DND-41 (cell line): ENCODE measurements at regions not wholly inside any gene's neighbourhood (a gene's known extent, or its start where the extent isn't known, plus 50 kb on each side); places are given as distances from the start of the nearest gene placed in this dataset.

ENCODE experiments used
- ATAC-seq: fragments of 200-7000 bp; cut with Tn5 transposase; 3 replicates; pipeline ENCODE4 v1.9.1; 2021; ENCODE audit warnings: low read depth; ENCODE audit not compliant: insufficient read depth
- DNase-seq: peaks from one replicate; pipeline ENCODE4 v3.0.0-alpha.2; 2020
- H2AFZ ChIP-seq: 2 replicates; pipeline ENCODE4 v1.6.0; 2012; ENCODE audit warnings: low read depth, low read length
- H3K27ac ChIP-seq: 2 replicates; pipeline ENCODE4 v1.5.1; 2012; ENCODE audit warnings: low read length, inconsistent platforms
- H3K27me3 ChIP-seq: fragments of 200-600 bp; sonication (generic); 2 replicates; pipeline ENCODE4 v1.6.0; 2012; ENCODE audit warnings: low read length, mild to moderate bottlenecking, inconsistent platforms; ENCODE audit not compliant: insufficient read depth, poor library complexity
- H3K36me3 ChIP-seq: 2 replicates; pipeline ENCODE4 v1.5.1; 2012; ENCODE audit warnings: low read length, inconsistent platforms; ENCODE audit not compliant: insufficient read depth
- H3K4me1 ChIP-seq: 2 replicates; pipeline ENCODE4 v1.5.1; 2012; ENCODE audit warnings: mild to moderate bottlenecking, low read length; ENCODE audit not compliant: insufficient read depth
- H3K4me2 ChIP-seq: 2 replicates; pipeline ENCODE4 v1.6.0; 2012; ENCODE audit warnings: mild to moderate bottlenecking, moderate library complexity, low read length, inconsistent platforms; ENCODE audit not compliant: insufficient read depth
- H3K4me3 ChIP-seq, 2 experiments: fragments of 200-600 bp in 1 of 2; shearing (Covaris generic) in 1 of 2; 2 replicates each; pipeline ENCODE4 v1.5.1; 2012 to 2016; ENCODE audit warnings: inconsistent platforms in 2 of 2, low read length in 2 of 2, mild to moderate bottlenecking in 2 of 2, low read depth in 1 of 2, moderate library complexity in 1 of 2
- H3K79me2 ChIP-seq: 2 replicates; pipeline ENCODE4 v1.6.0; 2012; ENCODE audit warnings: low read length, inconsistent platforms; ENCODE audit not compliant: insufficient read depth
- H3K9ac ChIP-seq: 2 replicates; pipeline ENCODE4 v1.6.0; 2012; ENCODE audit warnings: low read depth, mild to moderate bottlenecking, inconsistent platforms, low read length, moderate library complexity
- H3K9me3 ChIP-seq: 2 replicates; pipeline ENCODE4 v1.5.1; 2012; ENCODE audit warnings: low read length, moderate library complexity, mild to moderate bottlenecking, inconsistent platforms; ENCODE audit not compliant: insufficient read depth, severe bottlenecking
- H4K20me1 ChIP-seq: 2 replicates; pipeline ENCODE4 v1.6.0; 2012; ENCODE audit warnings: low read length; ENCODE audit not compliant: insufficient read depth
- CTCF ChIP-seq: IDR thresholded peaks from 2 replicates; pipeline ENCODE4 v1.5.1; 2012; ENCODE audit warnings: borderline replicate concordance, low read length, moderate library complexity, mild to moderate bottlenecking; ENCODE audit not compliant: poor library complexity, severe bottlenecking; ENCODE audit errors: extremely low read depth
- EZH2 ChIP-seq: IDR thresholded peaks from 3 replicates; pipeline ENCODE4 v1.6.1; 2012; ENCODE audit warnings: borderline replicate concordance, low read depth, mild to moderate bottlenecking, moderate library complexity, low read length, inconsistent platforms; ENCODE audit not compliant: severe bottlenecking

DNA sequence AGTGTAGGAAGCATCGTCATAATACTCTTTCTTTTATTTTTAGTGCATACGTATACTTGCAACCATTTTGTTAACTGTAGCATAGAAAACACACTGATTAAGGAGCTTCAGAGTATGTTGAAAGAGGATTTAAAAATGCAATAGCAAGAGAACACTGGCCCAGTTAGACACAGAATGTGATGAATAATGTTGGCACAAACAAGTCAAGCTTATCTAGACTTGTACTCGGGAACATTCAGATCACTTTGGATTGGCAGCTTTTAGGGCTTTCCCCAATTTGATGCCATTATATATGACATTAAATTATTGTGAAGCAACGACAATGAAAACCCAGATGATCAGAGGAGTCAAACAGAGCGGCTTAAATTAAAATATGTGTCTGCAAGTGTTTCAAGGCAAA, 468.1 kb downstream of the PRKD1 start:
- no peak for ATAC-seq
- Histone ChIP-seq H3K9me3 (no peaks in the 10 kb centered on the region), H3K4me1 (no peaks in the 10 kb centered on the region), H3K36me3 (no peaks in the 10 kb centered on the region), H2AFZ (no peak overlapping the region), H3K9ac (no peak overlapping the region), H3K27ac (no peak overlapping the region), H3K4me3 (no peak overlapping the region), H3K79me2 (no peaks in the 10 kb centered on the region), H4K20me1 (no peaks in the 10 kb centered on the region), H3K4me2 (no peak overlapping the region), H3K27me3 (no peaks in the 10 kb centered on the region)
- no peak for TF ChIP-seq EZH2
- no peak for TF ChIP-seq CTCF
- DNase-seq: no peak

GRCh38 chr14:29459969-29460560, 467.6 kb downstream of the PRKD1 start:
- H3K4me2 ChIP-seq: no peak overlapping the region
- H3K79me2 ChIP-seq: no peaks in the 10 kb centered on the region
- no peaks in the 10 kb centered on the region for H3K9me3 ChIP-seq
- no peaks in the 10 kb centered on the region for H4K20me1 ChIP-seq
- H3K4me3 ChIP-seq: no peak overlapping the region
- no peaks in the 10 kb centered on the region for H3K36me3 ChIP-seq
- no peak overlapping the region for H2AFZ ChIP-seq
- ATAC-seq (no peak), DNase-seq (no peak)
- no peak for TF ChIP-seq CTCF
- H3K27me3 ChIP-seq: no peaks in the 10 kb centered on the region
- H3K9ac ChIP-seq: no peak overlapping the region
- H3K27ac ChIP-seq: no peak overlapping the region
- H3K4me1 ChIP-seq: no peaks in the 10 kb centered on the region

DNA sequence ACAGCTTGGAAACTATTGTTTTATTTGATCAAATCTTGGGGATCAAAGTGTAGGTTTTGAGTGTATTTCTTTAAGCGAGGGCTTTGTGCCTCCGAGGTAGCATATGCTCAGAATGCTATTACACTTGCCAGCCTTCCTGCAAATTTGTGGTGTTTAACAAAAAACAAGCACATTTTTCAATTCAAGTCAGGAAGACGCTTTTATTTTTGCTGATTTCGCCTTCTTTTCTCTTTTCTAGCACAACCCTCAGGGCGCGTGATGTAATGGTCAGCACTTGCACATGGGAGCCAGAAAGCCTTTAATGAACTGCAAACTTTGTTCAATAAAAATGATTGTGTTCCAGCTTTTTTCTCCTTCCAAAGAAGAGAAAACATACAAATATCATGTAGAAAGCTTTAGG, 466.5 kb downstream of the PRKD1 start:
- H2AFZ ChIP-seq: no peak overlapping the region
- H3K36me3 ChIP-seq: no peaks in the 10 kb centered on the region
- ATAC-seq: no peak
- H3K27ac ChIP-seq: no peak overlapping the region
- no peak overlapping the region for H3K4me3 ChIP-seq
- H3K4me2 ChIP-seq: no peak overlapping the region
- H3K79me2 ChIP-seq: no peaks in the 10 kb centered on the region
- no peaks in the 10 kb centered on the region for H4K20me1 ChIP-seq
- no peak for DNase-seq
- H3K4me1 ChIP-seq: no peaks in the 10 kb centered on the region
- TF ChIP-seq CTCF (no peak), EZH2 (no peak)
- H3K27me3 ChIP-seq: no peaks in the 10 kb centered on the region
- no peak overlapping the region for H3K9ac ChIP-seq
- no peaks in the 10 kb centered on the region for H3K9me3 ChIP-seq

DNA sequence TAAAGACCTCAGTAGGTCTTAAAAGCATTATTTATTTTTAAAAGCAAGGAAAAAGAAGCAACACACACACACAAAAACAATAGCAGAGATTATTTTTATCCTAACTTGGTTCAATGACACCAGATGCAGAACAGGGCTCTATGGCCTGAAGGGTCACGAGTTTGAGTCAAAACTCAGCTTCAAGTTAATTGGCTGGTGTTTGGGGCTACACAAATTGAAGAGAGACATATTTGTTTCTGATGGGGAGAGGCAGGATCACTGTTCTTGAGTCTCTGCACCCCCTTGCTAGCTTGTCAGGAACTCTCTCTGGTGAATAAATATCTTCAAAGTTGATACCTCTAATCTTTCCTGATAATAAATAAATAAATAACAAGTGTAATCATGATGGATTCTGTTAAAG, 466.1 kb downstream of the PRKD1 start:
- H3K9me3 ChIP-seq: no peaks in the 10 kb centered on the region
- no peaks in the 10 kb centered on the region for H4K20me1 ChIP-seq
- no peaks in the 10 kb centered on the region for H3K36me3 ChIP-seq
- H3K79me2 ChIP-seq: no peaks in the 10 kb centered on the region
- no peak overlapping the region for H3K27ac ChIP-seq
- H3K27me3 ChIP-seq: no peaks in the 10 kb centered on the region
- no peak overlapping the region for H3K9ac ChIP-seq
- no peak overlapping the region for H3K4me2 ChIP-seq
- TF ChIP-seq EZH2 (no peak), CTCF (no peak)
- no peaks in the 10 kb centered on the region for H3K4me1 ChIP-seq
- ATAC-seq (no peak), DNase-seq (no peak)
- no peak overlapping the region for H2AFZ ChIP-seq
- H3K4me3 ChIP-seq: no peak overlapping the region
